ENCODE measurements at regions not wholly inside any gene's neighbourhood (a gene's known extent, or its start where the extent isn't known, plus 50 kb on each side); places are given as distances from the start of the nearest gene placed in this dataset.

GRCh38 chr9:68631811-68632210 lies 73.2 kb upstream of the PIP5K1B start:
- TF ChIP-seq CTCF (IDR thresholded peaks at IDR 0.05; ENCODE audit: extremely low read depth in 1 of 2, insufficient read depth in 1 of 2, low read depth in 1 of 2, low read length in 2 of 2) (no peak), POLR2A (IDR thresholded peaks at IDR 0.05; ENCODE audit: low read depth, low read length) (no peak), MAX (IDR thresholded peaks at IDR 0.05; ENCODE audit: insufficient read depth, insufficient read length) (no peak), POLR2AphosphoS5 (IDR thresholded peaks at IDR 0.05; ENCODE audit: insufficient read depth, low read depth, low read length) (no peak), GATA2 (IDR thresholded peaks at IDR 0.05; ENCODE audit: insufficient read depth, insufficient read length, low read depth, low read length) (no peak), MYC (IDR thresholded peaks at IDR 0.05; ENCODE audit: low read depth, low read length) (no peak), EZH2 (IDR thresholded peaks at IDR 0.05; ENCODE audit: borderline replicate concordance, low read depth, low read length, severe bottlenecking) (no peak), FOS (IDR thresholded peaks at IDR 0.05; ENCODE audit: borderline replicate concordance, insufficient read depth, low read length) (no peak), JUN (IDR thresholded peaks at IDR 0.05; ENCODE audit: borderline replicate concordance, insufficient read depth, insufficient read length, low read depth) (no peak)
- H3K9ac ChIP-seq (replicated peaks; ENCODE audit: extremely low read depth, insufficient read depth, low read length) = no peak overlapping the region
- no peak for DNase-seq (ENCODE audit: low read depth, low spot score)
- no peak overlapping the region for H2AFZ ChIP-seq (ENCODE audit: low read depth, low read length)
- H4K20me1 ChIP-seq (replicated peaks; ENCODE audit: control insufficient read depth, extremely low read depth, insufficient read depth, low read length) = no peaks in the 10 kb centered on the region
- no peak overlapping the region for H3K4me2 ChIP-seq (ENCODE audit: insufficient read depth, low read length)
- H3K9me1 ChIP-seq (replicated peaks; ENCODE audit: control insufficient read depth, extremely low read depth, insufficient read depth, low read length) = no peaks in the 10 kb centered on the region
- no peak for FAIRE-seq
- H3K27me3 ChIP-seq (ENCODE audit: control insufficient read depth in 2 of 2, insufficient read depth in 2 of 2, low read length in 2 of 2) = no peaks in the 10 kb centered on the region
- dilution Hi-C loops (cut with MboI; ENCODE audit: extremely low pct_ligation_motif_present, low sequenced_read_pairs) (no loop called here), intact Hi-C loops (cut with micrococcal nuclease) (no loop called here)
- POLR2A ChIA-PET = no interaction called here
- H3K36me3 ChIP-seq (ENCODE audit: control insufficient read depth in 2 of 2, extremely low read depth in 1 of 2, insufficient read depth in 2 of 2, low read length in 2 of 2) = no peaks in the 10 kb centered on the region
- no peak overlapping the region for H3K27ac ChIP-seq (ENCODE audit: insufficient read depth, low read depth, low read length)
- CTCF ChIA-PET = no interaction called here
- H3K4me1 ChIP-seq (ENCODE audit: control insufficient read depth, extremely low read depth, insufficient read depth, low read length) = no peaks in the 10 kb centered on the region
- no TSS peak for BruUV-seq (replicated peaks)
- no peaks in the 10 kb centered on the region for H3K79me2 ChIP-seq (ENCODE audit: control insufficient read depth, insufficient read depth, low read length)
- no peaks in the 10 kb centered on the region for H3K9me3 ChIP-seq (replicated peaks; ENCODE audit: control insufficient read depth, insufficient read depth, low read length)
- no peak overlapping the region for H3K4me3 ChIP-seq (replicated peaks in 1 of 3; ENCODE audit: insufficient read depth in 1 of 3, low read depth in 1 of 3, low read length in 3 of 3)

Measured in endothelial cell of umbilical vein (primary cell).